ENCODE measurements at regions not wholly inside any gene's neighbourhood (a gene's known extent, or its start where the extent isn't known, plus 50 kb on each side); places are given as distances from the start of the nearest gene placed in this dataset.

- no peak for TF ChIP-seq POLR2A (IDR thresholded peaks at IDR 0.05)
- TF ChIP-seq CTCF (IDR thresholded peaks at IDR 0.05), result no peak
- no peak overlapping the region for H3K4me3 ChIP-seq (ENCODE audit: low read depth, poor library complexity, severe bottlenecking)
- 58 to 69% methylated on average over 2 of the region's 2 CpGs for WGBS, 2 donors
- DNase-seq (ENCODE audit: low spot score in 2 of 2), result no peak
- intact Hi-C loops (cut with DNase I; ENCODE audit: low total_unique reads), result no loop called here
These were observed 291.9 kb downstream of the NAF1 start for GRCh38 chr4:162874748-162875147.

GRCh38 chr4:162871990-162872389 is 294.7 kb downstream of the NAF1 start:
- no peak for DNase-seq (ENCODE audit: low spot score in 2 of 2)
- 70% methylated on average over 4 of the region's 4 CpGs for WGBS, 2 donors
- TF ChIP-seq POLR2A (IDR thresholded peaks at IDR 0.05) (no peak), CTCF (IDR thresholded peaks at IDR 0.05) (no peak)
- no peak overlapping the region for H3K4me3 ChIP-seq (ENCODE audit: low read depth, poor library complexity, severe bottlenecking)
- intact Hi-C loops (cut with DNase I; ENCODE audit: low total_unique reads), result no loop called here

GRCh38 chr4:162869157-162869556 is 297.5 kb downstream of the NAF1 start:
- no peak overlapping the region for H3K4me3 ChIP-seq (ENCODE audit: low read depth, poor library complexity, severe bottlenecking)
- no peak for TF ChIP-seq POLR2A (IDR thresholded peaks at IDR 0.05)
- no peak for TF ChIP-seq CTCF (IDR thresholded peaks at IDR 0.05)
- DNase-seq (ENCODE audit: low spot score in 2 of 2), result no peak
- intact Hi-C loops (cut with DNase I; ENCODE audit: low total_unique reads), result no loop called here

- TF ChIP-seq POLR2A (IDR thresholded peaks at IDR 0.05) (no peak), CTCF (IDR thresholded peaks at IDR 0.05) (no peak)
- DNase-seq (ENCODE audit: low spot score in 2 of 2), result no peak
- 81 to 84% methylated on average over 2 of the region's 2 CpGs for WGBS, 2 donors
- no peak overlapping the region for H3K4me3 ChIP-seq (ENCODE audit: low read depth, poor library complexity, severe bottlenecking)
- intact Hi-C loops (cut with DNase I; ENCODE audit: low total_unique reads), result no loop called here
These were observed 300.1 kb downstream of the NAF1 start for GRCh38 chr4:162866565-162866964.

- WGBS, 2 donors, result 70 to 86% methylated on average over 2 of the region's 2 CpGs
- no peak for DNase-seq (ENCODE audit: low spot score in 2 of 2)
- intact Hi-C loops (cut with DNase I; ENCODE audit: low total_unique reads), result no loop called here
- TF ChIP-seq CTCF (IDR thresholded peaks at IDR 0.05) (no peak), POLR2A (IDR thresholded peaks at IDR 0.05) (no peak)
- H3K4me3 ChIP-seq (ENCODE audit: low read depth, poor library complexity, severe bottlenecking), result no peak overlapping the region
These were observed 301.6 kb downstream of the NAF1 start for GRCh38 chr4:162865102-162865501.

- no peak for TF ChIP-seq POLR2A (IDR thresholded peaks at IDR 0.05)
- TF ChIP-seq CTCF (IDR thresholded peaks at IDR 0.05), result no peak
- intact Hi-C loops (cut with DNase I; ENCODE audit: low total_unique reads), result no loop called here
- no peak overlapping the region for H3K4me3 ChIP-seq (ENCODE audit: low read depth, poor library complexity, severe bottlenecking)
- 79 to 86% methylated on average over 3 of the region's 3 CpGs for WGBS, 2 donors
- no peak for DNase-seq (ENCODE audit: low spot score in 2 of 2)
These were observed 312.9 kb downstream of the NAF1 start for GRCh38 chr4:162853788-162854187.
